ENCODE measurements at regions not wholly inside any gene's neighbourhood (a gene's known extent, or its start where the extent isn't known, plus 50 kb on each side); places are given as distances from the start of the nearest gene placed in this dataset.

DNA sequence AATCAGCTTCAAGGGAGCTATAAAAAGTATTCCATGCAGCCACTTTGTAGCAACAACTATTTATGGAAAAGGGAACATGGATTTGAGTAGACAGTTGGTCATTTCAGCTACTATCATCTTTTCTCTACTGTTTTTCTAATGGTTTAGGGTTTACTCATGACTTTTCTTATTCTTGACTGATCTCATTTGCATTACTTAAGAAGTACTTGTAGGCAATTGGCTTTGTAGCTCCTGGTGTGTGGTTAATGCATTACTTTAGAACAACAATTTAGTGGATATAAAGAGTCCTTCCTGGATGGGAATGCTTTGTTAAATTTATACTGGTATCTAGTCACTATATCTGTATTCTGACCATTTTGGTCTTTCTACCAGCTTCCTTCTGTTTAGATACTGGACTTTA, 59.8 kb upstream of the NTRK2 start:
- POLR2A ChIA-PET = no interaction called here
- CTCF ChIA-PET = interaction anchor here (1.3 kb wide), 1 partner anchor 31 kb away, joined by 4 read pairs; no protein-coding TSS in a partner anchor
- TF ChIP-seq, protein P1, sequence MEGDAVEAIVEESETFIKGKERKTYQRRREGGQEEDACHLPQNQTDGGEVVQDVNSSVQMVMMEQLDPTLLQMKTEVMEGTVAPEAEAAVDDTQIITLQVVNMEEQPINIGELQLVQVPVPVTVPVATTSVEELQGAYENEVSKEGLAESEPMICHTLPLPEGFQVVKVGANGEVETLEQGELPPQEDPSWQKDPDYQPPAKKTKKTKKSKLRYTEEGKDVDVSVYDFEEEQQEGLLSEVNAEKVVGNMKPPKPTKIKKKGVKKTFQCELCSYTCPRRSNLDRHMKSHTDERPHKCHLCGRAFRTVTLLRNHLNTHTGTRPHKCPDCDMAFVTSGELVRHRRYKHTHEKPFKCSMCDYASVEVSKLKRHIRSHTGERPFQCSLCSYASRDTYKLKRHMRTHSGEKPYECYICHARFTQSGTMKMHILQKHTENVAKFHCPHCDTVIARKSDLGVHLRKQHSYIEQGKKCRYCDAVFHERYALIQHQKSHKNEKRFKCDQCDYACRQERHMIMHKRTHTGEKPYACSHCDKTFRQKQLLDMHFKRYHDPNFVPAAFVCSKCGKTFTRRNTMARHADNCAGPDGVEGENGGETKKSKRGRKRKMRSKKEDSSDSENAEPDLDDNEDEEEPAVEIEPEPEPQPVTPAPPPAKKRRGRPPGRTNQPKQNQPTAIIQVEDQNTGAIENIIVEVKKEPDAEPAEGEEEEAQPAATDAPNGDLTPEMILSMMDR (IDR thresholded peaks at IDR 0.05; ENCODE audit: control extremely low read depth, extremely low read depth, low read depth, missing control alignments) = no peak
- no peak for DNase-seq (ENCODE audit: extremely low spot score)

GRCh38 chr9:84613431-84613830, 56.1 kb upstream of the NTRK2 start:
- ChIA-PET POLR2A (no interaction called here), CTCF (no interaction called here)
- TF ChIP-seq, protein P1 (IDR thresholded peaks at IDR 0.05; ENCODE audit: control extremely low read depth, extremely low read depth, low read depth, missing control alignments) = no peak
- no peak for DNase-seq (ENCODE audit: extremely low spot score)

- CTCF ChIA-PET = no interaction called here
- DNase-seq (ENCODE audit: extremely low spot score) = no peak
These were observed 54.0 kb upstream of the NTRK2 start for GRCh38 chr9:84615544-84615943.

DNA sequence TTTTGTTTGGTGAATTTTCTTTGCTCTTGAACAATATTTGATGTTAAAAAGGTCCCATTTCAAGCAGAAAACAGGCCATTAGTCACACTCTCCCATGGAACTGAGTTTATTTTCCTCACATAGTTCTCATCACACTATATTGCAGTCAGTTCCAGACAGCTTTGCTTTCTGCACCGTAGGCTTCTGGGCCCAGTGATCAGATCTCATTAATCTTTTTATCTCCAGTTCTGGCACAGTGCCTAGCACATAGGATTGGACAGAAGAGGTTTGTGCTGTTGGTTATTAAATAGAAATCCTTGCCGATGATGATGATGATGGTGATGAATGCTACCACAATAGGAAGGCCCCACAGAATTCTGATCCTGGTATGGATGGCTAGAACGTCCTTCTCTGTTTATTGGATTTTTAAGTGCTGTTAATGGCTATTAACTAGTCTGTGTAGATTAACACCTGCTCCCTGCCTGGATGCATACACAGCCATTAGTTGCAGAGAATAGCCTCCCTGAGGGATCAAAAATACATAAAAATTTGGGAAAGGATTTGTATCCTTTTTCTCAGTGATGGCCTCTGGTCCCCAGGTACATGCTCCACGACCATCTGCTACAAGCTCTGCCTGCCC, 52.0 kb upstream of the NTRK2 start:
- POLR2A ChIA-PET = no interaction called here
- CTCF ChIA-PET = interaction anchor here (1.1 to 2.3 kb wide), 2 partner anchors 18 to 221 kb away, joined by 3 to 6 read pairs; no protein-coding TSS in a partner anchor
- no peak for DNase-seq (ENCODE audit: extremely low spot score)
- TF ChIP-seq, protein P1 (IDR thresholded peaks at IDR 0.05; ENCODE audit: control extremely low read depth, extremely low read depth, low read depth, missing control alignments) = no peak

More at GRCh38 chr9:84615544-84615943, 54.0 kb upstream of the NTRK2 start:
- POLR2A ChIA-PET = no interaction called here
- TF ChIP-seq, protein P1 (IDR thresholded peaks at IDR 0.05; ENCODE audit: control extremely low read depth, extremely low read depth, low read depth, missing control alignments) = no peak

All from GM10248 (cell line).